NCI-H2107 treated with DMSO at 0.1 percent for 48 hours (cell line): ENCODE measurements at regions not wholly inside any gene's neighbourhood (a gene's known extent, or its start where the extent isn't known, plus 50 kb on each side); places are given as distances from the start of the nearest gene placed in this dataset.
"Not testable (repeated sequence)": the region's sequence is repeated elsewhere in the genome, so short reads cannot be mapped to it uniquely, and the experiment has no call there.

Source experiments
- DNase-seq: peaks from one replicate; lab custom pipeline; 2025; ENCODE audit not compliant: unreplicated experiment; lab: John Stamatoyannopoulos, UW

DNA sequence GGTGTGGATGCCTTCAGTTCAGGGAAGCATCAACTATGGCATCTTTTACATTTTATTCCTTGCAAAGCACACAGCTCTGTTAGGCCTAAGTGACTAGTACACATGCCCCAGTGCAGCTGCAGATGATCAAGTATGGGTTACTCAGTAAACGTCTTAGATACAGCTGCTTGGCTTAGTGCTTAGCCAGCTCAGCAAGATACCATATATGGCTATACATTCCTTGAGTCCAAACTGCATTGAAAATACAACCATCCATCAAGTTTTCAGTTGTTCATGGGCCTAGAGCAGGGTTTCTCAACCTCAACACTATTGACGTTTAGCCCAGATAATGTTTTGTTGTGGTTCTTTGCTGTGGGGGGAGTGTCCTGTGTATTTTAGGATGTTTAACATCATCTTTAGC lies 769.9 kb downstream of the TSN start:
- no peak for DNase-seq

DNA sequence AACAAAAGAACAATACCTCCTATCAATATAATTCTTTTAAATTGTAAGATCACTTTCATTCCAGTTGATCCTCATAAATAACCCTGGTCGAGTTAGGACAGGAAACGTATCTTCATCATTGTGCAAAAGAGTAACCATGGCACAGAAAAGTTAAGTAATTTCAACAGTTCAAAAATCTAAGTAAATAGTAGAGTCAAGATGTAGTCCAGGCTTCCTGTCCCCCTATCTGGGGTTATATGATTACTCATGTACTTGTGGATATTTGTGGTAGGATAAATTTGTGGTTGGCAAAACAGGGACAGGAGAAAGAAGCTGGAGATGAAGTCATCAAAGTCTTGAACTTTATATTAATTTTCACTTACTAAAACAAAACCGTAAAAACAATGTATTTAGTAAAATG lies 772.6 kb downstream of the TSN start:
- no peak for DNase-seq

GRCh38 chr2:122528958-122529705 lies 773.7 kb downstream of the TSN start:
- no peak for DNase-seq

DNA sequence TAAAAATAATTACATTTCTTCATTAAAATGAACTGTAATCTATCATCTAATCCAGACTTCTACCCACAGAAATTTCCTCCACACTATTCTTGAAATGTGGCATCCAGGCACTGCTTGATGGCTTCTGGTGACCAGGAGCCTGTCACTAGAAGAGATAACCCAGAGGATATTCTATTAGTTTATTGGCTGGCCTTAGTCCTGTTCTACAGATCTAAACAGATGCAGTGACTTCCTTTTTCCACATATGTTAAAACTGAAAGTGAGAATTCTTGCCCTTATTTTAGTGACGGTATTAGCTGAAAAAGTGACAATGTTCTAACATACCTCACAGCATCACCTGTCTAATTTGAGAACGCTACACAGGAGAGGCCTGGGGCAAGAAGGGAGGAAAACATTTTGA lies 775.4 kb downstream of the TSN start:
- DNase-seq: no peak

DNA sequence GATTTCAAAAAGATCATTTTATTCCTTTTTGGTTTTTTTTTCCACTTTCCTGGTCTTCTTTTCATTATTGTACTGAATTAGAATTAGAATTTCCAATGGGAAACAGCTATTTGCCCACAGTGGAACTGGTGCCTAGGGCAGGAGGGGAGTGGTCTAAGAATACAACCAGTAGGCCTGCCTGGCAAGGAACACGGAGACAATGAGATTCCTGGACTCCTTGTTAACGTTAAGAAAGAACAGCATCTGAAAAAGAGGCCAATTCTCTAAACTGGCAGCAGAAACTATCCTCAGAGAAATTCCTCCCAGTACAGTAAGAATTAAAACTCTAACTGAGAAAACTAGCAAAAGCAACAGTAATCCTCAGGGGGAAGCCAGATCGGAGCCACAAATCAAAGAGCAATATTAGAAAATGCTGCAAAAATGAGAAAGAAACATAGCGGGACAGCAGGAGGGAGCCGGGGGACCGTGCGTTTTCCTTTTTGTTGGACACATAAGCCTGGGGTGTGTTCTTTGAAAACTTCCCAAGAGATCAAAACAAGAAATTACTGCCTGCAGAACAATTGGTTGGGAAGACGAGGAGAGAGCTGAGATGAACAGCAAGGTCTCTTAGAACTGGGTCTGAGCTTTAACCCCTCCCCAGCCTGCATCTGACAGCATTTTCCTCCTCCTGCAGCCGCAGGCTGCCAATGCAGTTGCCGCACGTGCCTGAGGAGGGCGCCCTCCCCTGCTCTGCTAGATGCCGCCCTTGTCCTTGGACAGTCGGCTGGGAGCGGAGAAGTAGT lies 776.0 kb downstream of the TSN start:
- DNase-seq: no peak

- DNase-seq: no peak
Measured at GRCh38 chr2:122532072-122532344, 776.6 kb downstream of the TSN start.

- DNase-seq: no peak
Measured at GRCh38 chr2:122532481-122532880, 777.0 kb downstream of the TSN start.

DNA sequence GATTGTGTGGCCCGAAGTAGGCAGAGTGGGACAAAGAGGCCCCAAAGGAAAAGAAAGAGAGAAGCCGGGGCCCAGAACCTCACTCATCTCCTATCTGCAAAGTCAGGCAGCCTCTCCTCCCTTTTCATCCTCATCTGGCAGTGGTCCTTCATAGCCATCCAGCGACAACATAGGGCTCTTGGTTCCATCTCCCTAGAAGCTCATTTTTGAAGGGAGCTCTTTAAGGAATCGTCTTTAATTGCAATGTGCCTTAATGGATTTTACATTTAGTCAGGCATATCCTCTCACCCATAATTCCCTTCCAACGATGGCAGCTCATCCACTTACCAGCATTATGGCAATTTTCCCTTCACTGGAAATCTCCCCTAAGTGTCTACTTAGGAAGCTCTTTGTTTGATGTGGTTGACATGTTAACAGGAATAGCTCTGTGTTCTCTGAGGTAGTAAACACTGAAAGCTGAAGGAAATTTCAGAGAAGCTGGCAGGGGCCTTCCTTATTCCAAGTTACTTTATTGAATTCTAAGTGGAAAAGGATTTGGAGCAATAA lies 780.6 kb downstream of the TSN start:
- DNase-seq: no peak

DNA sequence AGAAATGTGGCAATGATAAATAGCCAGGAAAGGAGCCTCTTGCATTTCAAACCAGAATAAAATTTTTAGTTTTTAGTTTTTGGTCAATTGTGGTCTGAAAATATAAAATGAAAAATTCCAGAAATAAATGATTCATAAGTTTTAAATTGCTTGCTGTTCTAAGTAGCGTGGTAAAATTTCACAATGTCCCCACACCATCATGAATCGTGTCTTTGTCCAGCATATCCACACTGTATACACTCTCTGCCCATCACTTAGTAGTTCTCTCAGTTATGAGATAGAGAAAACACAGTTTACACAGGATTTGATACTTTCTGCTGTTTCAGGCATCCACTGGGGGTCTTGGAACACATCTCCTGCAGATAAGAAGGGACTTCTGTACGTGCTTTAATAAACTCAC lies 783.9 kb downstream of the TSN start:
- DNase-seq: no peak

DNA sequence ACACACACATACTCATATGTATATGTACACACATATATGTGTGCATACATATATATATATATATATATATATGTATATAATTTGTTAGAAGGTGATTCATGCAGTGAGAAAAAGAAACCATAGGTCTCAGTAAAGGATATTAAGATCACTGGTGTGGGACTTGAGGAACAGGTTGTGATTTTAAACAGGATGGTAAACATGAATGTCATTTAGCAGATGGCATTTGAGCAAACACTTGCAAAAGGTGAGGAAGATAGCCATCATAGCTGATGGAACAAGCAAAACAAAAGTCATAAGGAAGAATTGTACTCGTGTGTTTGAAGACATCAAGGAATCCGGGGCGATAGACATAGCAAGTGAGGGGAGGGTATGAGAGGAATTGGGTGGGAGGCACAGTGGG lies 784.5 kb downstream of the TSN start:
- DNase-seq: no peak

GRCh38 chr2:122542236-122542635 lies 786.8 kb downstream of the TSN start:
- DNase-seq: no peak

GRCh38 chr2:122542646-122543045 lies 787.2 kb downstream of the TSN start:
- no peak for DNase-seq

DNA sequence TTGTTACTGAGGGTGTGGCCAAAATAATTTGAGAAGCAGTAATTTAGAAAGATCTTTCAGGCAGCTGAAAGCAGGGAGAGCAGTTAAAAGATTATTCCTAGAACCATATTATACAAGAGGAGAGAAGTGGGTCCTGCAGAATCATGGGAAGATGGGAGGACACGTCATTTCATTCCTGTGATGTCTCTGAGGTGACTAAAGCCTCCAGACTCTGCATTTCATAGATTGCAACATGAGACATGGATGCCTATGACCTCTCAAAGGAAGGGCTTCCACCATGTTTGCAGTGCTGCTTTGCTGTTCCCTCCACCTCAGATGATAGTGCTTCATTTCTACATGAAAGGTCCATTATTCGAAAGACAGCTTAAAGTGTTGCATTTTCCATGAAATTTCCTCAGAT lies 788.4 kb downstream of the TSN start:
- no peak for DNase-seq

DNA sequence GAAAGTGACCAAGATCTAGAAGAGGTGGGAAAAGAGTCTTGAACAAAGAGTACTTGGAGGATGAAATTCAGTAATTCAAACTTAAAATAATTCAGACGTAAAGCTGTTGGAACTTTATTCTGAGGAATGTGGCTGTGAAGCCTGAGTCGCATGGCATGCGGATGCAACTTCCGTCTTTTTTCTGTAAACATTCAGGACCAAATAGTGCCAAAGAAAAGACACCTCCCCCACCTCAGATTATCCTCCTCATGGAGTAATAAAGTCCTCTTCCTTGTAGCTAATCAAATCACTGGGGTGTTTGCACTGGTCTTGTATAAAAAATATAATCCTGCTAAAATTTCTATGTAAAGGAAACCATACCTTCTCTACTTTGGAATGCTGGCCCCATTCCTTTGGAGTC lies 790.4 kb downstream of the TSN start:
- DNase-seq: no peak

- DNase-seq: no peak
Measured at GRCh38 chr2:122562775-122563174, 807.3 kb downstream of the TSN start.

DNA sequence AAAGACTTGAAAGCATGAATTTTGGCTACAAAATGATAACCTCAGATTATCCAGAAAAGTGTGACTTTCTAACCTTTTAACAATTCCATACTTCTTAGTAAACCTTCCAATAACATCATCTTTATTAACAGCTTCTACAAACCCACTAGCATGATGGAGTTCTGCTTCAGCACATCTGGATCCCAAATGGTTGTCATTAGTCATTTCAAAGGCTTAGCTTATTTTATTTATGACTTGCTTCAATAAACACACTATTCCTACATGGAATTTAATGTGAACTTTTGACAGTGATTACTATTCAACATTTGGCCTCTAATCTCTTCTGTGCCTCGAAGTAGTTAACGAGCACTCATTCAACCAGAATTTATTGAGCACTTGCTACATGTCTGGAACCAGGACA lies 808.3 kb downstream of the TSN start:
- DNase-seq: no peak

- DNase-seq: no peak
Measured at GRCh38 chr2:122564843-122565242, 809.4 kb downstream of the TSN start.

GRCh38 chr2:122565364-122565763 lies 809.9 kb downstream of the TSN start:
- DNase-seq: no peak

DNA sequence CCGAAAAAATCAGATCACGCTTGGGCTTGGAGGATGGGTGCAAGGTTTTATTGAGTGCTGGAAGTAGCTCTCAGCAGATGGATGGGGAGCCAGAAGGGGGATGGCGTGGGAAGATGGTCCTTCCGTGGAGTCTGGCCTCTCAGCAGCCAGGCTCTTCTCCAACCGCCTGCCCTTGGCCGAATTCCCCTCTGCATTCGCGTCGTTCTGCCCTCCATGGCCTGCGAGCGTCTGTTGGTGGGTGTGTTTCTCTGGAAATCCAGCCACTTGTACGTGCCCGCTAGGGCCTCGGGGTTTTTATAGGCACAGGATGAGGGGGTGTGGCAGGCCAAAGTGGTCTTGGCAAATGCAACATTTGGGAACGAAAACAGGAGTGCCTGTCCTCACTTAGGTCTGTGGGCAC lies 815.2 kb downstream of the TSN start:
- no peak for DNase-seq

- DNase-seq: not testable (repeated sequence)
Measured at GRCh38 chr2:122571471-122571870, 816.0 kb downstream of the TSN start.

DNA sequence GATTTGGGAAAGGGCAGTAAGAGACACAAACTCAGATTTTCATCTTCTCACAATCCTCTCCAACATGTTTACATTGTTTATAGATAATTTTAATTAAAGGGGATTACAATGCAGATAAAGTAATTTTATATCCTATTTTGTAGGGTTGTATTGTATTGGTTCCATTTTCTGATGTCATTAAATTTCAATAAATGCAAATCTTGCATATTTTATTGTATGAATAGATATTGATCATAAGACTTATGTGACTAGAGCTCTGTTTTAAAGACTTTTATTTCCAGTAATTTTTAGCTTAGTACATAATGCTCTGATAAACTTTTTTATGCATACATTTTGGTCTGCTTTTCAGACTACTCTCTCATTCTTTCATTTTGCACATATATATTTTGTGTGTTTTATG lies 819.6 kb downstream of the TSN start:
- DNase-seq: no peak

GRCh38 chr2:122583159-122583917 lies 827.9 kb downstream of the TSN start:
- no peak for DNase-seq
